NCI-H2171 (cell line): ENCODE measurements at regions not wholly inside any gene's neighbourhood (a gene's known extent, or its start where the extent isn't known, plus 50 kb on each side); places are given as distances from the start of the nearest gene placed in this dataset.
"Not testable (repeated sequence)": the region's sequence is repeated elsewhere in the genome, so short reads cannot be mapped to it uniquely, and the experiment has no call there.

Experiments
- DNase-seq: peaks from one replicate; lab custom pipeline; 2025; lab: John Stamatoyannopoulos, UW

GRCh38 chr18:49694402-49694801, 118.9 kb downstream of the ACAA2 start:
- DNase-seq = no peak

GRCh38 chr18:49693717-49694005, 119.7 kb downstream of the ACAA2 start:
- DNase-seq = no peak

- DNase-seq = no peak
These were observed 120.2 kb downstream of the ACAA2 start for GRCh38 chr18:49692906-49693716.

GRCh38 chr18:49691177-49691608, 122.1 kb downstream of the ACAA2 start:
- no peak for DNase-seq

GRCh38 chr18:49690312-49690711, 123.0 kb downstream of the ACAA2 start:
- DNase-seq = no peak

- DNase-seq = no peak
These were observed 123.5 kb downstream of the LIPG start for GRCh38 chr18:49685231-49685942.

- DNase-seq = not testable (repeated sequence)
These were observed 120.9 kb downstream of the LIPG start for GRCh38 chr18:49682803-49683190.

- DNase-seq = no peak
These were observed 120.4 kb downstream of the LIPG start for GRCh38 chr18:49682173-49682802.

- DNase-seq = no peak
These were observed 119.5 kb downstream of the LIPG start for GRCh38 chr18:49681387-49681786.

- no peak for DNase-seq
These were observed 116.6 kb downstream of the LIPG start for GRCh38 chr18:49678440-49678839.

GRCh38 chr18:49677762-49678413, 116.0 kb downstream of the LIPG start:
- peak; percentile 68 for DNase-seq

GRCh38 chr18:49677081-49677480, 115.2 kb downstream of the LIPG start:
- no peak for DNase-seq

GRCh38 chr18:49673281-49673680, 111.4 kb downstream of the LIPG start:
- DNase-seq = no peak

GRCh38 chr18:49672853-49673252, 111.0 kb downstream of the LIPG start:
- DNase-seq = no peak

GRCh38 chr18:49669403-49669802, 107.5 kb downstream of the LIPG start:
- no peak for DNase-seq

- DNase-seq = peak; percentile 71
These were observed 106.9 kb downstream of the LIPG start for GRCh38 chr18:49668574-49669275.

GRCh38 chr18:49667462-49667861, 105.6 kb downstream of the LIPG start:
- DNase-seq = no peak

- DNase-seq = no peak
These were observed 104.4 kb downstream of the LIPG start for GRCh38 chr18:49666045-49666775.

GRCh38 chr18:49663899-49664890, 102.3 kb downstream of the LIPG start:
- no peak for DNase-seq

GRCh38 chr18:49662506-49662905, 100.6 kb downstream of the LIPG start:
- no peak for DNase-seq
